Osteoblast (primary cell): ENCODE measurements at regions not wholly inside any gene's neighbourhood (a gene's known extent, or its start where the extent isn't known, plus 50 kb on each side); places are given as distances from the start of the nearest gene placed in this dataset.

ENCODE experiments used
- DNase-seq: peaks from one replicate; pipeline ENCODE4 v3.0.0; 2011; ENCODE audit warnings: low spot score, mixed read lengths; ENCODE audit not compliant: insufficient read length; ENCODE audit errors: missing footprints
- H2AFZ ChIP-seq: 2 replicates; pipeline ENCODE4 v1.6.0; 2011; ENCODE audit warnings: mild to moderate bottlenecking, low read length
- H3K27ac ChIP-seq: 2 replicates; pipeline ENCODE4 v1.5.1; 2011; ENCODE audit warnings: mild to moderate bottlenecking, low read depth, low read length, moderate library complexity
- H3K27me3 ChIP-seq: 2 replicates; pipeline ENCODE4 v1.6.0; 2012; ENCODE audit warnings: mild to moderate bottlenecking, control low read depth, inconsistent platforms, low read length, moderate library complexity; ENCODE audit not compliant: insufficient read depth
- H3K36me3 ChIP-seq: 2 replicates; pipeline ENCODE4 v1.5.1; 2011; ENCODE audit warnings: mild to moderate bottlenecking, low read length, control low read depth, moderate library complexity; ENCODE audit not compliant: insufficient read depth
- H3K4me1 ChIP-seq: 2 replicates; pipeline ENCODE4 v1.5.1; 2011; ENCODE audit warnings: mild to moderate bottlenecking, low read length, control low read depth, moderate library complexity; ENCODE audit not compliant: insufficient read depth
- H3K4me2 ChIP-seq: 2 replicates; pipeline ENCODE4 v1.6.0; 2011; ENCODE audit warnings: mild to moderate bottlenecking, low read length; ENCODE audit not compliant: insufficient read depth
- H3K4me3 ChIP-seq: fragments of 200-600 bp; sonication (generic); 3 replicates; pipeline ENCODE4 v1.5.1; 2012; ENCODE audit warnings: mild to moderate bottlenecking, low read length, inconsistent platforms; ENCODE audit not compliant: insufficient read depth
- H3K79me2 ChIP-seq: 2 replicates; pipeline ENCODE4 v1.6.0; 2012; ENCODE audit warnings: mild to moderate bottlenecking, low read length, control low read depth, inconsistent platforms; ENCODE audit not compliant: insufficient read depth
- H3K9me3 ChIP-seq: 2 replicates; pipeline ENCODE4 v1.5.1; 2011; ENCODE audit warnings: low read depth, low read length, control low read depth
- H4K20me1 ChIP-seq: 2 replicates; pipeline ENCODE4 v1.6.0; 2012; ENCODE audit warnings: mild to moderate bottlenecking, low read length, control low read depth; ENCODE audit not compliant: insufficient read depth
- CTCF ChIP-seq: IDR thresholded peaks from 2 replicates; pipeline ENCODE4 v1.5.1; 2011; ENCODE audit warnings: mild to moderate bottlenecking, low read depth, low read length, moderate library complexity; ENCODE audit errors: extremely low read depth

- no peak overlapping the region for H2AFZ ChIP-seq
- H3K9me3 ChIP-seq = peaks cover 2% of the 10 kb centered on the region
- H3K36me3 ChIP-seq = no peaks in the 10 kb centered on the region
- H3K27ac ChIP-seq = no peak overlapping the region
- H3K4me2 ChIP-seq = no peak overlapping the region
- H4K20me1 ChIP-seq = no peaks in the 10 kb centered on the region
- H3K79me2 ChIP-seq = no peaks in the 10 kb centered on the region
- H3K4me1 ChIP-seq = no peaks in the 10 kb centered on the region
- TF ChIP-seq CTCF = no peak
- no peak overlapping the region for H3K4me3 ChIP-seq
- no peak for DNase-seq
- no peaks in the 10 kb centered on the region for H3K27me3 ChIP-seq
Observed at GRCh38 chr21:19922122-19922521, 1076.1 kb upstream of the NCAM2 start.

GRCh38 chr21:19935467-19935866 lies 1062.7 kb upstream of the NCAM2 start:
- Histone ChIP-seq H3K27ac (no peak overlapping the region), H2AFZ (no peak overlapping the region), H3K4me1 (no peaks in the 10 kb centered on the region), H3K79me2 (no peaks in the 10 kb centered on the region), H3K4me3 (no peak overlapping the region), H3K9me3 (no peaks in the 10 kb centered on the region), H3K36me3 (no peaks in the 10 kb centered on the region), H3K27me3 (no peaks in the 10 kb centered on the region), H3K4me2 (no peak overlapping the region), H4K20me1 (no peaks in the 10 kb centered on the region)
- no peak for DNase-seq
- no peak for TF ChIP-seq CTCF

DNA sequence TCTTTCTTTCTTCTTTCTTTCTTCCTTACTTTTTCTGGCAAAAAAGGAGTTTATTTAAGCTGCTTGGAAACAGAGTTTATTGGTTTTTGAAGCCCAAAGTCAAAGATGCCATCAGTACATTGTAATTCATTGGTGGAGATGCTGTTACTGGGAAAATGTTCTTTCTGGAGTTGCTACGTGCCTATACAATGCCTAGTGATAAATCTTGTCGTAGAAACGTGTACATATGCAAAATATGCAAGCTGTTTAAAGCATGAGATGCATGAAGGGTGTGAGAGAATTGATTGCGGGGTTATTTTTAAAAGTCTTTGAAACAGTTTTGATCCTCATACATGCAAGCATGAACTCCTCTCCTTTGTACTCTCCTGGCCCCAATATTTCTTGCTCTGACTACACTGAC lies 1060.6 kb upstream of the NCAM2 start:
- Histone ChIP-seq H2AFZ (no peak overlapping the region), H3K4me2 (no peak overlapping the region), H3K27ac (no peak overlapping the region), H3K4me3 (no peak overlapping the region), H3K4me1 (no peaks in the 10 kb centered on the region), H3K9me3 (no peaks in the 10 kb centered on the region), H4K20me1 (no peaks in the 10 kb centered on the region), H3K79me2 (no peaks in the 10 kb centered on the region), H3K27me3 (no peaks in the 10 kb centered on the region), H3K36me3 (no peaks in the 10 kb centered on the region)
- TF ChIP-seq CTCF = no peak
- DNase-seq = no peak

DNA sequence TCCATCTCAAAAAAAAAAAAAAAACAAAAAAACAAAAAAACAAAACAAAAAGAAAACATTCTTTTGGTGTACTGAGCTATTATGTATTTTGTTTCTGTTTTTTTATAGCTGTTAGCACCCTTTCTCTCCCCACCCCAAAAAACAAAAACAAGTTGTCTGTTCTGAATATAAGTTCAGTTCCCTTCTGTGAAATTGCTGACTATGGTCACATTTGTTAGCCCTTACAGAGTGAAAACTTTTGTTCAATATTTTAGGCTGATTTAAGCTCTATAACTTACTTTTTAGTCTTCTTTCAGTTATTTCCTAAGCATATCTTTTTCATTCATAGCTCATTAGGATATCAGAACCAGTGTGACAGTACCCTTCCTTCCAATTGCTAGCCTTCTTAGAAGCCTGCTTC lies 1056.6 kb upstream of the NCAM2 start:
- no peak overlapping the region for H3K27ac ChIP-seq
- TF ChIP-seq CTCF = no peak
- no peak overlapping the region for H2AFZ ChIP-seq
- DNase-seq = no peak
- H3K4me3 ChIP-seq = no peak overlapping the region
- H3K79me2 ChIP-seq = no peaks in the 10 kb centered on the region
- no peaks in the 10 kb centered on the region for H3K27me3 ChIP-seq
- H3K36me3 ChIP-seq = no peaks in the 10 kb centered on the region
- no peaks in the 10 kb centered on the region for H4K20me1 ChIP-seq
- no peaks in the 10 kb centered on the region for H3K4me1 ChIP-seq
- H3K4me2 ChIP-seq = no peak overlapping the region
- no peaks in the 10 kb centered on the region for H3K9me3 ChIP-seq
